DOHH2 (cell line): ENCODE measurements at regions not wholly inside any gene's neighbourhood (a gene's known extent, or its start where the extent isn't known, plus 50 kb on each side); places are given as distances from the start of the nearest gene placed in this dataset.

Source experiments
- H3F3A ChIP-seq: fragments of 200-600 bp; sonication (generic), shearing (Covaris generic); 2 replicates; pipeline ENCODE4 v1.6.0; 2016; ENCODE audit warnings: antibody characterized with exemption, mild to moderate bottlenecking; ENCODE audit not compliant: control insufficient read depth, insufficient read depth
- H3K27ac ChIP-seq: fragments of 200-600 bp; sonication (generic); 2 replicates; pipeline ENCODE4 v1.5.1; 2014; ENCODE audit warnings: low read depth, mild to moderate bottlenecking, low read length, moderate library complexity
- H3K27me3 ChIP-seq: fragments of 200-600 bp; sonication (generic); 2 replicates; pipeline ENCODE4 v1.6.1; 2014; ENCODE audit warnings: mild to moderate bottlenecking, low read length, mixed read lengths; ENCODE audit not compliant: control insufficient read depth
- H3K36me3 ChIP-seq: fragments of 200-600 bp; sonication (generic); 2 replicates; pipeline ENCODE4 v1.6.1; 2014; ENCODE audit warnings: mild to moderate bottlenecking, low read length, moderate library complexity, mixed read lengths; ENCODE audit not compliant: control insufficient read depth
- H3K4me1 ChIP-seq: fragments of 200-600 bp; sonication (generic); 2 replicates; pipeline ENCODE4 v1.6.1; 2014; ENCODE audit warnings: mild to moderate bottlenecking, low read length, mixed read lengths; ENCODE audit not compliant: control insufficient read depth
- H3K4me2 ChIP-seq: fragments of 200-600 bp; sonication (generic); 2 replicates; pipeline ENCODE4 v1.6.0; 2014; ENCODE audit warnings: mild to moderate bottlenecking, low read length, moderate library complexity
- H3K4me3 ChIP-seq: fragments of 200-600 bp; sonication (generic); 2 replicates; pipeline ENCODE4 v1.5.1; 2014; ENCODE audit warnings: mild to moderate bottlenecking, low read length, mixed read lengths
- H3K79me2 ChIP-seq: fragments of 200-600 bp; sonication (generic); 2 replicates; pipeline ENCODE4 v1.6.1; 2014; ENCODE audit warnings: mild to moderate bottlenecking, low read length, mixed read lengths; ENCODE audit not compliant: control insufficient read depth
- H3K9me2 ChIP-seq: fragments of 200-600 bp; sonication (generic); replicated peaks from 2 replicates; pipeline ENCODE4 v1.6.1; 2014; ENCODE audit warnings: mild to moderate bottlenecking, low read length, mixed read lengths; ENCODE audit not compliant: control insufficient read depth
- H3K9me3 ChIP-seq: fragments of 200-600 bp; sonication (generic); 2 replicates; pipeline ENCODE4 v1.6.1; 2014; ENCODE audit warnings: antibody characterized with exemption, low read length, mixed read lengths; ENCODE audit not compliant: control insufficient read depth, insufficient read depth
- H4K20me1 ChIP-seq: fragments of 200-600 bp; sonication (generic); 2 replicates; pipeline ENCODE4 v1.6.0; 2014; ENCODE audit warnings: low read depth, mild to moderate bottlenecking, antibody characterized with exemption, low read length, moderate library complexity; ENCODE audit not compliant: control insufficient read depth, insufficient read depth
- CTCF ChIP-seq: fragments of 200-600 bp; sonication (generic); IDR thresholded peaks from one replicate; pipeline ENCODE4 v1.5.1; 2014; ENCODE audit warnings: antibody characterized with exemption, mild to moderate bottlenecking, low read depth, low read length; ENCODE audit not compliant: poor library complexity, severe bottlenecking
- EZH2phosphoT487 ChIP-seq: fragments of 200-600 bp; sonication (generic); IDR thresholded peaks from 2 replicates; pipeline ENCODE4 v1.6.1; 2017; ENCODE audit warnings: borderline replicate concordance, mild to moderate bottlenecking, antibody characterized with exemption, low read length, moderate library complexity, mixed read lengths

GRCh38 chr6:112822769-112823168 lies 475.6 kb downstream of the RFPL4B start:
- Histone ChIP-seq H3K27me3 (no peaks in the 10 kb centered on the region), H4K20me1 (no peaks in the 10 kb centered on the region), H3K36me3 (no peaks in the 10 kb centered on the region), H3K4me1 (no peaks in the 10 kb centered on the region), H3K9me3 (no peaks in the 10 kb centered on the region), H3K4me2 (no peak overlapping the region), H3K79me2 (no peaks in the 10 kb centered on the region), H3K4me3 (no peak overlapping the region), H3F3A (no peaks in the 10 kb centered on the region), H3K27ac (no peak overlapping the region), H3K9me2 (no peaks in the 10 kb centered on the region; the same call in 1 of the 2 replicates)
- no peak for TF ChIP-seq EZH2phosphoT487
- no peak for TF ChIP-seq CTCF

- Histone ChIP-seq H3K4me2 (no peak overlapping the region), H3K4me3 (no peak overlapping the region), H3K36me3 (no peaks in the 10 kb centered on the region), H3K4me1 (no peaks in the 10 kb centered on the region), H3K27ac (no peak overlapping the region), H3K9me3 (no peaks in the 10 kb centered on the region), H3K27me3 (no peaks in the 10 kb centered on the region), H3K9me2 (no peaks in the 10 kb centered on the region), H3F3A (no peaks in the 10 kb centered on the region), H4K20me1 (no peaks in the 10 kb centered on the region), H3K79me2 (no peaks in the 10 kb centered on the region)
- TF ChIP-seq EZH2phosphoT487, result no peak
- TF ChIP-seq CTCF, result no peak
Observed at GRCh38 chr6:112827793-112828192, 480.7 kb downstream of the RFPL4B start.

GRCh38 chr6:112831022-112831421 lies 483.9 kb downstream of the RFPL4B start:
- no peaks in the 10 kb centered on the region for H3K9me2 ChIP-seq
- H3K79me2 ChIP-seq, result no peaks in the 10 kb centered on the region
- H3K4me1 ChIP-seq, result no peaks in the 10 kb centered on the region
- H4K20me1 ChIP-seq, result no peaks in the 10 kb centered on the region
- no peak for TF ChIP-seq EZH2phosphoT487
- no peak for TF ChIP-seq CTCF
- H3K36me3 ChIP-seq, result no peaks in the 10 kb centered on the region
- no peak overlapping the region for H3K4me2 ChIP-seq
- no peak overlapping the region for H3K27ac ChIP-seq
- no peak overlapping the region for H3K4me3 ChIP-seq
- no peaks in the 10 kb centered on the region for H3K27me3 ChIP-seq
- no peaks in the 10 kb centered on the region for H3F3A ChIP-seq
- H3K9me3 ChIP-seq, result no peaks in the 10 kb centered on the region

- Histone ChIP-seq H3K9me3 (no peaks in the 10 kb centered on the region), H3K9me2 (no peaks in the 10 kb centered on the region), H3K36me3 (no peaks in the 10 kb centered on the region), H4K20me1 (no peaks in the 10 kb centered on the region), H3K27ac (no peak overlapping the region), H3K4me1 (no peaks in the 10 kb centered on the region), H3F3A (no peaks in the 10 kb centered on the region), H3K27me3 (no peaks in the 10 kb centered on the region), H3K79me2 (no peaks in the 10 kb centered on the region), H3K4me2 (no peak overlapping the region), H3K4me3 (no peak overlapping the region)
- TF ChIP-seq CTCF (no peak), EZH2phosphoT487 (no peak)
Observed at GRCh38 chr6:112833581-112834131, 486.5 kb downstream of the RFPL4B start.
